HG02588 (cell line): ENCODE measurements at regions not wholly inside any gene's neighbourhood (a gene's known extent, or its start where the extent isn't known, plus 50 kb on each side); places are given as distances from the start of the nearest gene placed in this dataset.

Source experiments
- ATAC-seq: cut with Tn5 transposase; IDR thresholded peaks from one replicate; pipeline ENCODE4 v1.9.1; 2021; ENCODE audit warnings: mild to moderate bottlenecking, moderate library complexity; ENCODE audit not compliant: unreplicated experiment

- ATAC-seq = no peak
These were observed 248.0 kb downstream of the DRD1 start for GRCh38 chr5:175195698-175196656.

- no peak for ATAC-seq
These were observed 262.7 kb downstream of the DRD1 start for GRCh38 chr5:175181331-175181730.

DNA sequence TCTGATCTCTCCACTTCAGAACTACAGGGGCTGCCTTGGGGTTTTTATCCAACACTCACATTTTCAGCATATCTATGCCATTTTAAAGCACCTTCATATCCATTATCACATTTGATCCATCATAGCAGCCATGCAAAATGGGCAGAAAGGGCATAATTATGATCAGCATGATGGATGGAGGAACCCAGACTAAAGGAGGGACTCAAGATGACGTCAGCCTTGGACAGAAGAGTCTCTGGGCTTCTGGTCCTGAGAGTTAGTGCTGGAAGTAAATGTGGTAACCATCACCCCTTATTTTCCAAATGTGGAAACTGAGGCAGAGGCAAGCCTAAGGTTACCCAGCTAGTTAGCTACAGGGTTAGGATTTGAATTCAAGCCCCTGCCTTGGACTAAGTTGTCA is 273.1 kb downstream of the DRD1 start:
- no peak for ATAC-seq

- ATAC-seq = no peak
These were observed 275.0 kb downstream of the DRD1 start for GRCh38 chr5:175168882-175169507.

- ATAC-seq = no peak
These were observed 278.0 kb downstream of the DRD1 start for GRCh38 chr5:175166026-175166425.

GRCh38 chr5:175163586-175164275 is 280.3 kb downstream of the DRD1 start:
- no peak for ATAC-seq

DNA sequence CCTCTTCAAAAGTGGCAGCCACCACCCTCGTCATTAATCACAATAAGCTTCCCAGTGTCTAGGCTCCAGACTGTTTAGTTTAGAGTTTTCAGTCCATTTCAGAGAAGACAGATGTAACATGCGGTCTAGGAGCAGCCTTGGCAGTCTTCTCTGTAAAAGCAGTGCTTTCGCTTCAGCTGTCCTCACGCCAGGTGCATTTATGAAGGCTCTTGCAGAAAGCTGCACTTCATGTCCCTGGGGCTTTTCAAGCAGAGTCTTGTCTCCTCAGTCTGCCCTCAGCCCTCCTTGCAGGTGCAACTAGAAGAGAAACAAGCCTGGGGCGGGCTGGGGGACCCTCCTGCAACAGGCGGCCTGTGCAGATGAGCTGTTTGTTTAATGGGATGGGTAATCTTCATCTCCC is 281.9 kb downstream of the DRD1 start:
- no peak for ATAC-seq

GRCh38 chr5:175159956-175160355 is 284.0 kb downstream of the DRD1 start:
- ATAC-seq = no peak

- ATAC-seq = no peak
These were observed 295.3 kb downstream of the DRD1 start for GRCh38 chr5:175148636-175149172.

- ATAC-seq = no peak
These were observed 297.2 kb downstream of the DRD1 start for GRCh38 chr5:175146733-175147132.

DNA sequence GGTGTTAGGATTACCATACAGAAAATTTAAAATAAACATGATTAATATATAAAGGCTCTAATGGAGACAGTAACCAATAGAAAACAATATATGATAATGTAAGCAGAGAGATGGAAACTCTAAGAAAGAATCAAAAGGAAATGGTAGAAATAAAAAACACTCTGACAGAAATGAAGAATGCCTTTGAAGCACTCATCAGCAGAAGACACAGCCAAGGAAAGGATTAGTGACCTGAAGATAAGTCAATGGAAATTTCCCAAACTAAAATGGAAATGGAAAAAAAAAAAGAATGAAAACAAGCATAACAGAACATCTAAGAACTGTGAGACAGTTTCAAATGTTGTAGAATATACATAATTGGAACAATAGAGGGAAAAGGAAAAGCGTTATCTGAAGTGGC is 302.6 kb downstream of the DRD1 start:
- ATAC-seq = no peak

- ATAC-seq = no peak
These were observed 310.8 kb downstream of the DRD1 start for GRCh38 chr5:175133185-175133584.

GRCh38 chr5:175131432-175131831 is 312.6 kb downstream of the DRD1 start:
- ATAC-seq = no peak

DNA sequence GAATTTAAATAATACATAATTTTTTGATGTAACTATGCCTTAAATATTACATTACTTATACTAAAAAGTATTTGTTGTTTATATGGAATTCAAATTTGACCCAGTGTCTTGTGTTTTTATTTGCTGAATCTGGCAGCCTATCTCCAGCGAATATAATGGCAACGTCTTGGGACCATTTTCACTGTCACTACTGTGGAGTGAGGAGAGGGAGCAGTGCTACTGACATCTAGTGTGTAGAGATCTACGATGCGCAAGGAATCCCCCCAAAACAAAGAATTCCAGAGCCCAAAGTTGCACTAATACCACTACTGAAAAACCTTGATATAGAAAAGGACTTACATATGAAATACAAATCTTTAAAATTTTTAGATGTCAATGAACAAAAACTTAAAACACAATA is 314.4 kb downstream of the DRD1 start:
- no peak for ATAC-seq

- ATAC-seq = no peak
These were observed 314.9 kb downstream of the DRD1 start for GRCh38 chr5:175129121-175129520.

DNA sequence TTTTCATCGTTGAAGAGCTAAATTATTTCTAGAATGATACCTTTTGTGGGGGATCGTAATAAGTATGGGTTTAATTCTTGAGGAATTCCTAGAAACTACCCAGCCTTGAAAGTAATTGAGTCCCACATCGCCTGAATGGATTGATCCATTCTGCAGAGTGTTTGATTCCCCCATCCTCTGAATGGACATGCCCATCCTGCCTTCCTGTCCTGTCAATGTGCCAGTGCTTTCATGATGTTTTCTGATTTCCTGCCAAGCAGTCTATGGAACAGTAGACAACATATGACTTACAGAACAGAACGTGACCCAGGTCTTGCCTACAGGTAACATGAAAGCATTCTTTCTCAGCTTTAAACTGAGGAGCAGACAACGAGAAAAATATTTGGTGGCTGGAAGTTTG is 319.2 kb downstream of the DRD1 start:
- ATAC-seq = no peak

GRCh38 chr5:175124251-175124813 is 319.6 kb downstream of the DRD1 start:
- no peak for ATAC-seq

- ATAC-seq = no peak
These were observed 320.4 kb downstream of the DRD1 start for GRCh38 chr5:175123542-175123941.

DNA sequence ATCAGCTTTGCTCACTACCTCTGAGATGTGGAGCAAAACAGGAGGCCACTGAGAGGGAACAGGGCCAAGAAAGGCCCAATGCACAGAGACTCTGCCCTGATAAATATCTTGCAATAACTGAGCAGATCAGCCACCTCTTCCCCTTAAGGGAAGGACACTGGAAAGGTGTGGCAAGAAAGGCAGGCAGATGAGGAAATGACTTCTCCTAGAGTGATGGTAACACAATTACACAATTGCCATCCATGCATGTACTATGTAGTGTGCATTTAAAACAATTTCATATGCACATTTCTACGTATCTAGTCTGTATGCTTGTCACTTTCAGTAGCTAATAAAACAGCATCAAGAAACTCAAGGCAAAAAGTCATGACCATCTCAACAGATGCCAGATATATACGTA is 322.5 kb downstream of the DRD1 start:
- no peak for ATAC-seq

DNA sequence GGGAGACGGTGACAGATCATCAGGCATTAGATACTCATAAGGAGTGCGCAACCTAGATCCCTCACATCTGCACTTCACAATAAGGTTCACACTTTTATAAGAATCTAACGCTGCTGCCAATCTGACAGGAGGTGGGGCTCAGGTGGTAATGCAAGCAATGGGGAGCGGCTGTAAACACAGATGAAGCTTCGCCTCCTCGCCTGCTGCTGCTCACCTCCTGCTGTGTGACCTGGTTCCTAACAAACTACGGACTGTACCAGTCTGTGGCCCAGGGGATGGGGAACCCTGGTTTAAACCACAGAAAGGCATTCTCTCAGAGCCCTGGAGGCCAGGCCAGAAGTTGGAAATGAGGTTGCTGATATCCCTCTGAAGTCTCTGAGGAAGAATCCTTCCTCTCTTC is 323.6 kb downstream of the DRD1 start:
- ATAC-seq = no peak

DNA sequence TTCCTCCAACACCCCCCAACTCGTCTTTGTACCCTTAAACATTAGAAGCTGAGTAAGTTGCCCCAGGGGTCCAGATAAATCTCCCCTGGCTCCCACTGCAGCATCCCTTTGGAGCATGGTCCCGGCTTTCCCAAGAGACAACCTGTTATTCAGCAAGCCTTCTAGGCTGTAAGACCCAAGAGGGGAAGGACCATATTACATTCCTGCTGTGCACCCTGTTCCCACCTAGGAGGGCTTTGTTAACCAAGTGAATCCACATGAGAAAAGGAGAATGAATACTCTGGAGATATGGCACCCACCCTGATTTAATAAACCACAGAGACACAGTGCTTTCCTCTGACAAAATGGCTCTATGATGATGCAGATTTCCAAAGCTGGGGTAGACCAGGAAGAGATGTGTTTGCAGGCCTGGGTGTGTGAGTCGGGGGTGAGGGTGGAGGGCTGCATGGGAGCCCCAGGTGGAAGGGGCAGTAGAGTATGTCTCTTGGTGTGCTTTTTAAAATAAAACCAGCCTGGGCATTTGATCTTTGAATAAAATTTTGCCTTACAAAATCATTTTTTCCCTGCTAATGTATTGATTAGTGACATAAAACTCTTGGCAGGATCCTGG is 325.2 kb downstream of the DRD1 start:
- no peak for ATAC-seq
